OCI-LY3 (cell line): ENCODE measurements at regions not wholly inside any gene's neighbourhood (a gene's known extent, or its start where the extent isn't known, plus 50 kb on each side); places are given as distances from the start of the nearest gene placed in this dataset.
"Not testable (repeated sequence)": the region's sequence is repeated elsewhere in the genome, so short reads cannot be mapped to it uniquely, and the experiment has no call there.

ENCODE experiments used
- H2AFZ ChIP-seq: fragments of 200-600, 300-600 bp; shearing (Covaris generic); 2 replicates; pipeline ENCODE4 v1.6.0; 2014; ENCODE audit warnings: antibody characterized with exemption, low read depth, low read length
- H3K27ac ChIP-seq: fragments of 200-600, 300-600 bp; sonication (generic); 2 replicates; pipeline ENCODE4 v1.5.1; 2014; ENCODE audit warnings: mild to moderate bottlenecking, low read length, moderate library complexity, mixed read lengths
- H3K27me3 ChIP-seq: fragments of 200-600, 300-600 bp; sonication (generic); 2 replicates; pipeline ENCODE4 v1.6.1; 2014; ENCODE audit warnings: low read depth, low read length, mixed read lengths
- H3K36me3 ChIP-seq: fragments of 200-600, 300-600 bp; sonication (generic); replicated peaks from 2 replicates; pipeline ENCODE3; 2014; ENCODE audit warnings: low read depth, low read length, mixed read lengths
- H3K4me1 ChIP-seq: fragments of 300-600, 200-600 bp; sonication (generic); 2 replicates; pipeline ENCODE4 v1.6.1; 2014; ENCODE audit warnings: low read length, mixed read lengths
- H3K4me2 ChIP-seq: fragments of 200-600, 300-600 bp; sonication (generic); 2 replicates; pipeline ENCODE4 v1.6.1; 2014; ENCODE audit warnings: low read length, mixed read lengths
- H3K4me3 ChIP-seq: fragments of 300-600, 200-600 bp; sonication (generic); 2 replicates; pipeline ENCODE4 v1.5.1; 2014; ENCODE audit warnings: antibody characterized with exemption, mild to moderate bottlenecking, low read length, moderate library complexity
- H3K79me2 ChIP-seq: fragments of 300-600, 200-600 bp; shearing (Covaris generic); 2 replicates; pipeline ENCODE4 v1.6.1; 2014; ENCODE audit warnings: mild to moderate bottlenecking, low read length, mixed read lengths
- H3K9ac ChIP-seq: fragments of 300-600, 200-600 bp; shearing (Covaris generic); 2 replicates; pipeline ENCODE4 v1.6.0; 2014; ENCODE audit warnings: mild to moderate bottlenecking, low read length, moderate library complexity
- H3K9me3 ChIP-seq: fragments of 200-600, 300-600 bp; shearing (Covaris generic); 2 replicates; pipeline ENCODE4 v1.6.1; 2014; ENCODE audit warnings: low read length, mixed read lengths; ENCODE audit not compliant: insufficient read depth
- H4K20me1 ChIP-seq: fragments of 200-600, 300-600 bp; sonication (generic); 2 replicates; pipeline ENCODE4 v1.6.1; 2016; ENCODE audit warnings: low read length, mixed read lengths; ENCODE audit not compliant: insufficient read depth
- EZH2phosphoT487 ChIP-seq: fragments of 200-600 bp; shearing (Covaris generic); IDR thresholded peaks from 2 replicates; pipeline ENCODE4 v1.6.1; 2018; ENCODE audit warnings: antibody characterized with exemption, mixed run types, low read depth
- TF ChIP-seq, protein P1 (sequence below): fragments of 200-600, 300-600 bp; sonication (generic); IDR thresholded peaks from 2 replicates; pipeline ENCODE4 v1.5.1; 2014; ENCODE audit warnings: antibody characterized with exemption, low read length, low read depth

DNA sequence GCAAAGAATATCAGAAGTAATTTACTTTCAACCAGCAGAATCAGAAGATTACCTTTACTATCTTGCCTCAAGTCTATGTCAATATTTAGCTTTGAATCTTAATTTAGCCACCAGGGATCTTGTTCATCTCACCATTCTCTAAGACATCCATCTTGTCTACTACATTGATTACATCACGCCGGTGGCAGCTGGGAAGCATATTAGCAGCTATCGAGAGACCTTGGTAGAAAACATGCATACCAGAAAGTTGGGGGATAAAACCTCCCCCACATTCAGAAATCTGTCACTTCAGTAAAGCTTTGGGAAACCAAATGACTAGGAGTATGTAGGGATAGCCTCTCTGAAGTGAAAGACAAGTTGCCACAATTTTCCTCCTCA lies 703.8 kb upstream of the FSHR start:
- H3K4me3 ChIP-seq: no peak overlapping the region

DNA sequence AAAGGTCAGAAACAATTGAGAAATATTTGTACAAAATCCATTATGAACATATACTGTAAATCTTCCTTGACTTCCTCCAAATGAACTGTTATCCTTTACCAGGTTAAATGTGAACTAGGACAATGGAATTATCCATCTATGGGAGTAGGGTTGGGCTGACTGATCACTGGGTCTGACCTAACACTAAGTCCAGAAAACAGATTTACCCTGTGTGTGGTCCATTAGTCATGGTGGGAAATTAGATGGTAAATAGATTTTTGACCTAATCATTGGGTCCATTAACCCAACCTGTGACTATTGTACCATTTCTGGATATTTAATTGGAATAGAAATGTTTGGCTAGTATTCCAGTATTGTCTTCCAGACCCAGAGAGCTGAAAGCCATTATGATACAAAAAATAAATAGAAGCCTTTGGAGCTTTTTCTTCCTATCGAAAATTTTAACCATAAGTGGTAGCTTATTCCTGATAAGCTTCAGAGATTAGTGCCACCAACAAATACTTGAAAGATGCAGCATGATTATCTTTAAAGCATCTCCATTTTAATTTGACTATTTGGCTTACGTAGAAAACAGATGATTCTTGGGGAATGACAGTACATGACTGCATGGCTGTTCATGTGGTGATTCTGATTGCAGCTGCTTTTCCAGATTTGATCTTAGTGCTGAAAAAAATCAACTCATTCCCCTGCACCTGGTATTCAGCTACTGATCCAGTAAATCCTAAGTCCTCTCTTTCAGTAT lies 703.2 kb upstream of the FSHR start:
- H3K27me3 ChIP-seq: no peaks in the 10 kb centered on the region
- H3K9me3 ChIP-seq: no peaks in the 10 kb centered on the region
- no peak overlapping the region for H3K27ac ChIP-seq
- H2AFZ ChIP-seq: no peak overlapping the region
- no peak overlapping the region for H3K4me2 ChIP-seq
- H3K4me3 ChIP-seq: no peak overlapping the region
- H4K20me1 ChIP-seq: no peaks in the 10 kb centered on the region
- H3K9ac ChIP-seq: no peak overlapping the region
- no peaks in the 10 kb centered on the region for H3K79me2 ChIP-seq
- H3K4me1 ChIP-seq: no peaks in the 10 kb centered on the region
- H3K36me3 ChIP-seq: no peaks in the 10 kb centered on the region
- TF ChIP-seq, protein P1, sequence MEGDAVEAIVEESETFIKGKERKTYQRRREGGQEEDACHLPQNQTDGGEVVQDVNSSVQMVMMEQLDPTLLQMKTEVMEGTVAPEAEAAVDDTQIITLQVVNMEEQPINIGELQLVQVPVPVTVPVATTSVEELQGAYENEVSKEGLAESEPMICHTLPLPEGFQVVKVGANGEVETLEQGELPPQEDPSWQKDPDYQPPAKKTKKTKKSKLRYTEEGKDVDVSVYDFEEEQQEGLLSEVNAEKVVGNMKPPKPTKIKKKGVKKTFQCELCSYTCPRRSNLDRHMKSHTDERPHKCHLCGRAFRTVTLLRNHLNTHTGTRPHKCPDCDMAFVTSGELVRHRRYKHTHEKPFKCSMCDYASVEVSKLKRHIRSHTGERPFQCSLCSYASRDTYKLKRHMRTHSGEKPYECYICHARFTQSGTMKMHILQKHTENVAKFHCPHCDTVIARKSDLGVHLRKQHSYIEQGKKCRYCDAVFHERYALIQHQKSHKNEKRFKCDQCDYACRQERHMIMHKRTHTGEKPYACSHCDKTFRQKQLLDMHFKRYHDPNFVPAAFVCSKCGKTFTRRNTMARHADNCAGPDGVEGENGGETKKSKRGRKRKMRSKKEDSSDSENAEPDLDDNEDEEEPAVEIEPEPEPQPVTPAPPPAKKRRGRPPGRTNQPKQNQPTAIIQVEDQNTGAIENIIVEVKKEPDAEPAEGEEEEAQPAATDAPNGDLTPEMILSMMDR: no peak
- TF ChIP-seq EZH2phosphoT487: no peak

More for the DNA sequence above, 703.8 kb upstream of the FSHR start:
- no peak overlapping the region for H2AFZ ChIP-seq
- H3K9ac ChIP-seq: no peak overlapping the region
- no peaks in the 10 kb centered on the region for H3K9me3 ChIP-seq
- no peaks in the 10 kb centered on the region for H3K4me1 ChIP-seq
- H4K20me1 ChIP-seq: no peaks in the 10 kb centered on the region
- H3K79me2 ChIP-seq: no peaks in the 10 kb centered on the region
- TF ChIP-seq, protein P1: no peak
- no peak for TF ChIP-seq EZH2phosphoT487
- no peak overlapping the region for H3K4me2 ChIP-seq
- no peaks in the 10 kb centered on the region for H3K27me3 ChIP-seq
- no peaks in the 10 kb centered on the region for H3K36me3 ChIP-seq
- no peak overlapping the region for H3K27ac ChIP-seq

GRCh38 chr2:49845671-49846070 lies 691.4 kb upstream of the FSHR start:
- H2AFZ ChIP-seq: no peak overlapping the region
- H3K4me3 ChIP-seq: no peak overlapping the region
- no peaks in the 10 kb centered on the region for H3K27me3 ChIP-seq
- H3K9ac ChIP-seq: no peak overlapping the region
- H3K27ac ChIP-seq: no peak overlapping the region
- H3K79me2 ChIP-seq: no peaks in the 10 kb centered on the region
- H3K36me3 ChIP-seq: no peaks in the 10 kb centered on the region
- H3K4me1 ChIP-seq: peaks cover 8% of the 10 kb centered on the region
- TF ChIP-seq EZH2phosphoT487: no peak
- TF ChIP-seq, protein P1: no peak
- H3K4me2 ChIP-seq: no peak overlapping the region
- H4K20me1 ChIP-seq: no peaks in the 10 kb centered on the region
- H3K9me3 ChIP-seq: no peaks in the 10 kb centered on the region

GRCh38 chr2:49845021-49845420 lies 690.7 kb upstream of the FSHR start:
- H3K27me3 ChIP-seq: peaks cover 3% of the 10 kb centered on the region; the same call in 1 of the 2 replicates
- H3K4me2 ChIP-seq: no peak overlapping the region
- H4K20me1 ChIP-seq: no peaks in the 10 kb centered on the region
- TF ChIP-seq EZH2phosphoT487: no peak
- TF ChIP-seq, protein P1: no peak
- no peak overlapping the region for H3K9ac ChIP-seq
- H3K9me3 ChIP-seq: no peaks in the 10 kb centered on the region
- H3K27ac ChIP-seq: no peak overlapping the region
- H3K36me3 ChIP-seq: no peaks in the 10 kb centered on the region
- H3K4me3 ChIP-seq: no peak overlapping the region
- H3K4me1 ChIP-seq: peaks cover 8% of the 10 kb centered on the region
- H2AFZ ChIP-seq: no peak overlapping the region
- no peaks in the 10 kb centered on the region for H3K79me2 ChIP-seq

DNA sequence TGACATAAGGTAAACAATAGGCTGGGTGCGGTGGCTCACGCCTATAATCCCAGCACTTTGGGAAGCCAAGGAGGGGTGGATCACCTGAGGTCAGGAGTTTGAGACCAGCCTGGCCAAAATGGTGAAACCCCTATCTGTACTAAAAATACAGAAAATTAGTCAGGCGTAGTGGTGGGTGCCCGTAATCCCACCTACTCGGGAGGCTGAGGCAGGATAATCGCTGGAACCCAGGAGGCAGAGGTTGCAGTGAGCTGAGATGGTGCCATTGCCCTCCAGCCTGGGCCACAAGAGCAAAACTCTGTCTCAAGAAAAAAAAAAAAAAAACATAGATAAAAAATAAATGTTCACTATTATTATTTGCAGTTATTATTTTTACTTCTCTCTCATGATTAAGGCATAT lies 689.8 kb upstream of the FSHR start:
- H3K27me3 ChIP-seq, H2AFZ ChIP-seq, H3K27ac ChIP-seq, H3K36me3 ChIP-seq, H3K9ac ChIP-seq, H3K4me2 ChIP-seq, H4K20me1 ChIP-seq, H3K79me2 ChIP-seq, H3K9me3 ChIP-seq, H3K4me3 ChIP-seq, H3K4me1 ChIP-seq: not testable (repeated sequence)
